ENCODE measurements at regions not wholly inside any gene's neighbourhood (a gene's known extent, or its start where the extent isn't known, plus 50 kb on each side); places are given as distances from the start of the nearest gene placed in this dataset.

GRCh38 chr22:27418261-27418660 is 383.3 kb downstream of the MN1 start:
- Histone ChIP-seq H2AFZ (ENCODE audit: low read length) (no peak overlapping the region), H3K79me1 (ENCODE audit: insufficient read depth, low read depth, low read length, poor library complexity, severe bottlenecking) (no peaks in the 10 kb centered on the region), H3K9me3 (ENCODE audit: control insufficient read depth, low read depth, low read length) (no peaks in the 10 kb centered on the region), H4K8ac (replicated peaks; ENCODE audit: insufficient read length, low read depth, low read length) (no peak overlapping the region), H3K18ac (ENCODE audit: insufficient read length, low read depth, low read length) (no peak overlapping the region), H3K56ac (ENCODE audit: insufficient read length, low read depth, low read length) (no peak overlapping the region), H3K4ac (ENCODE audit: low read depth, low read length) (no peak overlapping the region), H4K20me1 (ENCODE audit: control insufficient read depth, insufficient read depth, insufficient read length) (no peaks in the 10 kb centered on the region), H4K91ac (ENCODE audit: insufficient read length, low read depth, low read length) (no peak overlapping the region), H2BK120ac (ENCODE audit: low read depth, low read length, poor library complexity, severe bottlenecking) (no peak overlapping the region), H3K4me1 (ENCODE audit: insufficient read depth, low read length) (peaks cover 9% of the 10 kb centered on the region; the same call in 1 of the 2 replicates), H2BK20ac (ENCODE audit: low read depth, low read length, poor library complexity, severe bottlenecking) (no peak overlapping the region), H3K27me3 (ENCODE audit: insufficient read depth, low read length) (no peaks in the 10 kb centered on the region), H3K27ac (ENCODE audit: insufficient read length, low read depth, low read length) (no peak overlapping the region), H2AK5ac (ENCODE audit: insufficient read length, low read length) (no peak overlapping the region), H3K4me2 (ENCODE audit: insufficient read depth, insufficient read length, low read length) (no peak overlapping the region), H3K23me2 (ENCODE audit: insufficient read length, low read depth, low read length, poor library complexity, severe bottlenecking) (no peaks in the 10 kb centered on the region), H3K9ac (ENCODE audit: extremely low read depth, insufficient read length, low read length) (no peak overlapping the region), H2BK5ac (ENCODE audit: insufficient read length, low read length) (no peak overlapping the region), H3K14ac (ENCODE audit: insufficient read depth, low read length) (no peak overlapping the region), H3K23ac (ENCODE audit: insufficient read length, low read depth, low read length) (no peak overlapping the region), H2BK12ac (ENCODE audit: insufficient read length, low read depth, low read length) (no peak overlapping the region), H2BK15ac (ENCODE audit: low read depth, low read length) (no peak overlapping the region), H3K79me2 (ENCODE audit: insufficient read depth, low read length) (no peaks in the 10 kb centered on the region), H4K5ac (ENCODE audit: insufficient read length, low read depth, low read length) (no peak overlapping the region), H3T11ph (ENCODE audit: low read length) (no peak overlapping the region)
- no peak overlapping the region for H3K4me3 Mint-ChIP-seq
- WGBS (ENCODE audit: extremely low coverage, insufficient read length, low lambda C conversion rate), result no CpG with 5 or more reads among the region's 7 CpGs
- peaks cover 42 to 60% of the 10 kb centered on the region in 2 experiments for H3K4me1 Mint-ChIP-seq
- TF ChIP-seq CTCF (conservative IDR thresholded peaks at IDR 0.05), result no peak
- H3K27me3 Mint-ChIP-seq (ENCODE audit: low read depth), result peaks cover 2% of the 10 kb centered on the region
- no peaks in the 10 kb centered on the region for H3K9me3 Mint-ChIP-seq
- H3K27ac Mint-ChIP-seq, result no peak overlapping the region
- H3K36me3 Mint-ChIP-seq (ENCODE audit: insufficient read depth in 1 of 3, low read depth in 3 of 3), result no peaks in the 10 kb centered on the region
- no peak for DNase-seq
